Natural killer cell (primary cell): ENCODE measurements at regions not wholly inside any gene's neighbourhood (a gene's known extent, or its start where the extent isn't known, plus 50 kb on each side); places are given as distances from the start of the nearest gene placed in this dataset.

Experiments used
- ATAC-seq, 3 donors: fragments of 150-1000 bp in 2 of 3; fragments of 200-7000 bp in 1 of 3; cut with Tn5 transposase; 1 replicate in 1 of 3; 2 replicates in 2 of 3; pipeline ENCODE4 v1.10.0; 2021; ENCODE audit warnings: mild to moderate bottlenecking in 2 of 3, moderate library complexity in 2 of 3
- DNase-seq, 2 donors: peaks; one replicate each; pipeline versions ENCODE4 v3.0.0 to v3.0.0-alpha.2; 2013 to 2021; ENCODE audit warnings: mixed read lengths in 1 of 2
- H3K27ac ChIP-seq: one replicate; pipeline ENCODE4 v1.5.1; 2013; ENCODE audit warnings: mild to moderate bottlenecking, low read length
- H3K27me3 ChIP-seq: one replicate; pipeline ENCODE4 v1.6.1; 2013; ENCODE audit warnings: low read length; ENCODE audit not compliant: control insufficient read depth, insufficient read depth
- H3K36me3 ChIP-seq: one replicate; pipeline ENCODE4 v1.6.1; 2013; ENCODE audit warnings: low read length; ENCODE audit not compliant: control insufficient read depth, insufficient read depth
- H3K4me1 ChIP-seq: one replicate; pipeline ENCODE4 v1.6.1; 2013; ENCODE audit warnings: low read length; ENCODE audit not compliant: control insufficient read depth, insufficient read depth
- H3K4me3 ChIP-seq: one replicate; pipeline ENCODE4 v1.5.1; 2013; ENCODE audit warnings: low read length
- H3K9me3 ChIP-seq: one replicate; pipeline ENCODE4 v1.6.1; 2013; ENCODE audit warnings: low read length; ENCODE audit not compliant: control insufficient read depth, insufficient read depth
- H3K27ac Mint-ChIP-seq, 2 donors: one replicate each; pipeline ENCODE4 v1.8.0; 2022; ENCODE audit warnings: mild to moderate bottlenecking in 2 of 2, mixed read lengths in 2 of 2, moderate library complexity in 1 of 2
- H3K27me3 Mint-ChIP-seq, 2 donors: one replicate each; pipeline ENCODE4 v1.8.0; 2022; ENCODE audit warnings: low read depth in 2 of 2, mixed read lengths in 2 of 2
- H3K36me3 Mint-ChIP-seq: one replicate; pipeline ENCODE4 v1.8.0; 2022; ENCODE audit warnings: mixed read lengths
- H3K4me1 Mint-ChIP-seq, 2 donors: one replicate each; pipeline ENCODE4 v1.8.0; 2022; ENCODE audit warnings: mixed read lengths in 2 of 2
- H3K4me3 Mint-ChIP-seq: one replicate; pipeline ENCODE4 v1.8.0; 2022; ENCODE audit warnings: mild to moderate bottlenecking, moderate library complexity, mixed read lengths
- H3K9me3 Mint-ChIP-seq, 2 donors: one replicate each; pipeline ENCODE4 v1.8.0; 2022; ENCODE audit warnings: mixed read lengths in 2 of 2
- WGBS: methylation state at CpG from one replicate; pipeline ENCODE4 v1.1.7; 2013; ENCODE audit warnings: missing lambda C conversion rate; ENCODE audit not compliant: insufficient coverage; 5-methylcytosine and 5-hydroxymethylcytosine counted together
- intact Hi-C: fragments of 100-400 bp; cut with micrococcal nuclease; formaldehyde crosslinking; loops from one replicate; pipeline ENCODE4 v1.14.2; 2022
- TF ChIP-seq, protein P1 (sequence below): fragments of 200-600 bp; IDR thresholded peaks from one replicate; pipeline ENCODE4 v1.8.0; 2022; ENCODE audit warnings: antibody characterized with exemption

GRCh38 chr3:147551491-147551890 is 142.3 kb downstream of the ZIC1 start:
- Mint-ChIP-seq H3K9me3 (peaks cover 10 to 19% of the 10 kb centered on the region in 2 donors), H3K36me3 (no peaks in the 10 kb centered on the region), H3K4me3 (no peak overlapping the region), H3K4me1 (no peaks in the 10 kb centered on the region), H3K27ac (no peak overlapping the region), H3K27me3 (no peaks in the 10 kb centered on the region)
- Histone ChIP-seq H3K4me1 (no peaks in the 10 kb centered on the region), H3K27ac (no peak overlapping the region), H3K27me3 (no peaks in the 10 kb centered on the region), H3K9me3 (no peaks in the 10 kb centered on the region), H3K4me3 (no peak overlapping the region), H3K36me3 (no peaks in the 10 kb centered on the region)
- 89% methylated on average over 1 of the region's 3 CpGs for WGBS
- DNase-seq, result no peak
- ATAC-seq, result no peak
- intact Hi-C loops, result no loop called here
- TF ChIP-seq, protein P1, sequence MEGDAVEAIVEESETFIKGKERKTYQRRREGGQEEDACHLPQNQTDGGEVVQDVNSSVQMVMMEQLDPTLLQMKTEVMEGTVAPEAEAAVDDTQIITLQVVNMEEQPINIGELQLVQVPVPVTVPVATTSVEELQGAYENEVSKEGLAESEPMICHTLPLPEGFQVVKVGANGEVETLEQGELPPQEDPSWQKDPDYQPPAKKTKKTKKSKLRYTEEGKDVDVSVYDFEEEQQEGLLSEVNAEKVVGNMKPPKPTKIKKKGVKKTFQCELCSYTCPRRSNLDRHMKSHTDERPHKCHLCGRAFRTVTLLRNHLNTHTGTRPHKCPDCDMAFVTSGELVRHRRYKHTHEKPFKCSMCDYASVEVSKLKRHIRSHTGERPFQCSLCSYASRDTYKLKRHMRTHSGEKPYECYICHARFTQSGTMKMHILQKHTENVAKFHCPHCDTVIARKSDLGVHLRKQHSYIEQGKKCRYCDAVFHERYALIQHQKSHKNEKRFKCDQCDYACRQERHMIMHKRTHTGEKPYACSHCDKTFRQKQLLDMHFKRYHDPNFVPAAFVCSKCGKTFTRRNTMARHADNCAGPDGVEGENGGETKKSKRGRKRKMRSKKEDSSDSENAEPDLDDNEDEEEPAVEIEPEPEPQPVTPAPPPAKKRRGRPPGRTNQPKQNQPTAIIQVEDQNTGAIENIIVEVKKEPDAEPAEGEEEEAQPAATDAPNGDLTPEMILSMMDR, result no peak

DNA sequence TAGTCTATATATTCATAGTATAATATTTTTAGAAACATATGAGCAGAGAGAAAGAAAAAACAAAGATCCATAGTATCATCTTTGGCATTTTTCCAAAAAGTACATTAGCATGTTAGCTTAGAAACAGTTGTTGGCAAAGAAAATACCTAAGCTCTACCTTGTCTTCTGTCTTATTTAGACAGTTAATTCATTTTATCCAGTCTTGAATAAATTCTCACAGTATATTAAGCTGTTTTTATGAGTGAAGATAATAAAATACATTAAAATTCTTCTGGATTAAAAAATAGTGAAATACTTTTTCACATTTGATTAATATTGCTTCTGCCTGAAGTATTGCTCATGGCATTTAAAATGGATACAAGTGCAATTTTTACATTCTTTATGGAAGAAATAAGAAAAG is 145.2 kb downstream of the ZIC1 start:
- H3K4me3 ChIP-seq, result no peak overlapping the region
- H3K9me3 ChIP-seq, result no peaks in the 10 kb centered on the region
- DNase-seq, result no peak
- no peaks in the 10 kb centered on the region for H3K4me1 ChIP-seq
- intact Hi-C loops, result no loop called here
- no peaks in the 10 kb centered on the region for H3K36me3 ChIP-seq
- no peaks in the 10 kb centered on the region for H3K36me3 Mint-ChIP-seq
- H3K27me3 ChIP-seq, result no peaks in the 10 kb centered on the region
- no peak overlapping the region for H3K4me3 Mint-ChIP-seq
- H3K27me3 Mint-ChIP-seq, result no peaks in the 10 kb centered on the region
- peaks cover 13 to 15% of the 10 kb centered on the region in 2 donors for H3K9me3 Mint-ChIP-seq
- no peaks in the 10 kb centered on the region for H3K4me1 Mint-ChIP-seq
- TF ChIP-seq, protein P1, result no peak
- ATAC-seq, result no peak
- H3K27ac Mint-ChIP-seq, result no peak overlapping the region
- H3K27ac ChIP-seq, result no peak overlapping the region

DNA sequence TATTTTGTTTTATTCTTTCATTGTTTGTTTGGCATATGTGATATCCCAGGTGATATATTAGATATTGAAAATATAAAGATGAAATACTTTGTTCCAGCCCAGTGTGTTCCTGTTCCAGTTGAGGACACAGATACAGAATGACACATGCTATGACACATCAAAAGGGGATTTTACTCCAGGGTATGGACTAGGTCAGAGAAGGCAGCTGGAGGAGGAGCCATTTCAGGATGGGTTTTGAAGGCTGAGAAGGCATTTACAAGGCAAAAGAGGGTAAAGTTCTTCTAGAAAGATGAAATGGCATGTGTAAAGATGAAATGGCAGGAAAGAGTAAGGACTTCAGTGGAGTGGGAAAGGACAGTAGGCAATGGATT is 163.8 kb downstream of the ZIC1 start:
- no peaks in the 10 kb centered on the region for H3K36me3 ChIP-seq
- Mint-ChIP-seq H3K4me1 (no peaks in the 10 kb centered on the region), H3K27me3 (no peaks in the 10 kb centered on the region), H3K36me3 (no peaks in the 10 kb centered on the region), H3K27ac (no peak overlapping the region), H3K9me3 (peaks cover 14% of the 10 kb centered on the region in 2 donors), H3K4me3 (no peak overlapping the region)
- peaks cover 4% of the 10 kb centered on the region for H3K9me3 ChIP-seq
- H3K27me3 ChIP-seq, result no peaks in the 10 kb centered on the region
- ATAC-seq (no peak), DNase-seq (no peak)
- H3K27ac ChIP-seq, result no peak overlapping the region
- no peak overlapping the region for H3K4me3 ChIP-seq
- intact Hi-C loops, result no loop called here
- H3K4me1 ChIP-seq, result no peaks in the 10 kb centered on the region
- TF ChIP-seq, protein P1, result no peak

GRCh38 chr3:147574621-147575020 is 165.5 kb downstream of the ZIC1 start:
- no peak overlapping the region for H3K4me3 ChIP-seq
- Mint-ChIP-seq H3K4me3 (no peak overlapping the region), H3K9me3 (peaks cover 14 to 18% of the 10 kb centered on the region in 2 donors), H3K4me1 (no peaks in the 10 kb centered on the region), H3K27me3 (no peaks in the 10 kb centered on the region), H3K27ac (no peak overlapping the region), H3K36me3 (no peaks in the 10 kb centered on the region)
- DNase-seq, result no peak
- no peaks in the 10 kb centered on the region for H3K4me1 ChIP-seq
- intact Hi-C loops, result no loop called here
- WGBS, result 17% methylated on average over 1 of the region's 1 CpG
- no peak overlapping the region for H3K27ac ChIP-seq
- peaks cover 4% of the 10 kb centered on the region for H3K9me3 ChIP-seq
- no peak for ATAC-seq
- no peaks in the 10 kb centered on the region for H3K27me3 ChIP-seq
- H3K36me3 ChIP-seq, result no peaks in the 10 kb centered on the region
- TF ChIP-seq, protein P1, result no peak
